GM23248 (cell line): ENCODE measurements at regions not wholly inside any gene's neighbourhood (a gene's known extent, or its start where the extent isn't known, plus 50 kb on each side); places are given as distances from the start of the nearest gene placed in this dataset.

Source experiments
- EZH2 ChIP-seq: fragments of 200-600 bp; sonication (generic); IDR thresholded peaks from 2 replicates; pipeline ENCODE4 v1.6.1; 2018; ENCODE audit warnings: antibody characterized with exemption, mild to moderate bottlenecking; ENCODE audit not compliant: insufficient read depth, poor library complexity, severe bottlenecking
- EZH2phosphoT487 ChIP-seq: fragments of 200-600 bp; sonication (generic); IDR thresholded peaks from 2 replicates; pipeline ENCODE4 v1.6.1; 2018; ENCODE audit warnings: antibody characterized with exemption, moderate library complexity, mild to moderate bottlenecking, low read depth; ENCODE audit not compliant: insufficient read depth

GRCh38 chr13:99722931-99723330, 221.7 kb downstream of the TM9SF2 start:
- no peak for TF ChIP-seq EZH2phosphoT487
- no peak for TF ChIP-seq EZH2
